ENCODE measurements at regions not wholly inside any gene's neighbourhood (a gene's known extent, or its start where the extent isn't known, plus 50 kb on each side); places are given as distances from the start of the nearest gene placed in this dataset.
"Not testable (repeated sequence)": the region's sequence is repeated elsewhere in the genome, so short reads cannot be mapped to it uniquely, and the experiment has no call there.

DNA sequence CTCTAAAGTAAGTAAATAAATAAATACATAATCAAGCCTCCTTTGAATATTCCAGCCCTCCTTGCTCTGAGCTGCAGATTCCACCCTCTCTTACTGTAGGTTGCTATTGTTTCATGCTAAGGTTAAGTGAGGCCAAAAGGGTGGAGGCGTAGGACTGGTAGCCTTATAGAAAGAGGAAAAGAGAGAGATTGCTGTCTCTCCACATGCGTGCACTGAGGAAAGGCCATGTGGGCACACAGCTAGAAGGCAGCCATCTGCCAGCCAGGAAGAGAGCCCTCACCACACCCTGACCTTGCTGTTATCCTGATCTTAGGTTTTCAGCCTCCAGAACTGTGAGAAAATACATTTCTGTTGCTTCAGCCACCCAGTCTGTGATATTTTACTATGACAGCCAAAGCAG is 52.0 kb upstream of the GPCPD1 start:
- DNase-seq (ENCODE audit: low read depth in 4 of 4, low spot score in 2 of 4), result no peak

DNA sequence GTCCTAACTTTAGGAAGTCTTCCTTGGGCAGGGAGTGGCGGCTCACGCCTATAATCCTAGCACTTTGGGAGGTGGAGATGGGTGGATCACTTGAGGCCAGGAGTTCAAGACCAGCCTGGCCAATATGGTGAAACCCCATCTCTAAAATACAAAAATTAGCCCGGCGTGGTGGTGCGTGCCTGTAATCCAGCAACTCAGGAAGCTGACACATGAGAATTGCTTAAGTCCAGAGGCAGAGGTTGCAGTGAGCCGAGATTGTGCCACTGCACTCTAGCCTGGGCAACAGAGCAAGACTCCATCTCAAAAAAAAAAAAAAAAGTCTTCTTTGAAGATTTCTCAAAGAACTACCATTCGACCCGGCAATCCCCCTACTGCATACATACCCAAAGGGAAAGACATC is 50.0 kb upstream of the GPCPD1 start:
- DNase-seq (ENCODE audit: low read depth in 4 of 4, low spot score in 2 of 4), result not testable (repeated sequence)

Measured in left renal cortex interstitium (tissue), 4 donors.